ENCODE measurements at regions not wholly inside any gene's neighbourhood (a gene's known extent, or its start where the extent isn't known, plus 50 kb on each side); places are given as distances from the start of the nearest gene placed in this dataset.

GRCh38 chr1:81374481-81374880 is 426.3 kb upstream of the ADGRL2 start:
- ATAC-seq (ENCODE audit: low read depth in 2 of 2) (no peak), DNase-seq (no peak)
- peaks cover 0 to 3% (median 0%) of the 10 kb centered on the region in 7 donors for H3K9me3 Mint-ChIP-seq
- no peak overlapping the region for H3K27ac Mint-ChIP-seq
- H3K4me1 Mint-ChIP-seq, result no peaks in the 10 kb centered on the region
- no peaks in the 10 kb centered on the region for H3K27me3 Mint-ChIP-seq
- no peak overlapping the region for H3K4me3 Mint-ChIP-seq
- H3K36me3 Mint-ChIP-seq, result no peaks in the 10 kb centered on the region

DNA sequence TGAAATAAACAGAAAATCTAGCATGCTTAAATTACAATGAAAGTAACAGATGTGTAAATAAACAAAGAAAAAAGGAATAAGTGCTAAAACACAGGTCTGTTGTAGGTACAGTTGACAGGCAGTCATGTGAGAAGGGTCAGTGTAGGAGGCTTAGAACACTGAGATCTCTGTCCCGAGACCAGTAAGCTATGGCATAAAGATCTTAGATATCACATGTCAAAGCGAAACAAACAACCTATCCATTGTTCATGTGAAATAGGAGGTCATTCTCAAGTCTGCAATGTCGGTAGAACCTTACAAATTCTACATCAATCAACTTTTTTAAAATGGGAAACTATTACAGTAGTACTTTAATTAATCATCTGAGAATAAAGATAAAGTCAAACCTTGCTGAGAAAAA is 428.9 kb upstream of the ADGRL2 start:
- H3K4me1 Mint-ChIP-seq, result no peaks in the 10 kb centered on the region
- no peaks in the 10 kb centered on the region for H3K36me3 Mint-ChIP-seq
- ATAC-seq (ENCODE audit: low read depth in 2 of 2) (no peak), DNase-seq (no peak)
- H3K9me3 Mint-ChIP-seq, result peaks cover 0 to 11% (median 3%) of the 10 kb centered on the region in 7 donors
- H3K27ac Mint-ChIP-seq, result no peak overlapping the region
- H3K27me3 Mint-ChIP-seq, result no peaks in the 10 kb centered on the region
- no peak overlapping the region for H3K4me3 Mint-ChIP-seq

DNA sequence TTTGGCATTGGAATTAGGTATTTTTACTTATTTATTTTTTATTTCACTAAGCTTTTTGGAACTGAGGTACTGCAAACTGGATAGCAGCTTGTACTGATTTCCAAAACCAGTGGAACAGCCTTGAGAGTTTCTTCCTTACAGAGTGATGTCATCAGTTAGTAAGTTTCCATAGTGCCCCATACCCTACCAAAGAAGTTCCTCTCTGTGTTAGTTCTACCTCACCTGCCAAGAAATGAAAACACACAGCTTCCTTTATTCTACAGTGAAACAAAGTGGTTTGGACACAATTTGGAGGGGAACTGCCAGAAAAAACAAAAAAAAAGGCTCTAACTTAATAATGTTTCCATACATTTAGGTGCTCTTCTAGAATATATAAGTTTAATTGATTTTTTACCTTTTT is 430.9 kb upstream of the ADGRL2 start:
- Mint-ChIP-seq H3K9me3 (peaks cover 0 to 15% (median 2%) of the 10 kb centered on the region in 7 donors), H3K4me3 (no peak overlapping the region), H3K27me3 (no peaks in the 10 kb centered on the region), H3K27ac (no peak overlapping the region), H3K4me1 (no peaks in the 10 kb centered on the region), H3K36me3 (no peaks in the 10 kb centered on the region)
- ATAC-seq (ENCODE audit: low read depth in 2 of 2) (no peak), DNase-seq (no peak)

DNA sequence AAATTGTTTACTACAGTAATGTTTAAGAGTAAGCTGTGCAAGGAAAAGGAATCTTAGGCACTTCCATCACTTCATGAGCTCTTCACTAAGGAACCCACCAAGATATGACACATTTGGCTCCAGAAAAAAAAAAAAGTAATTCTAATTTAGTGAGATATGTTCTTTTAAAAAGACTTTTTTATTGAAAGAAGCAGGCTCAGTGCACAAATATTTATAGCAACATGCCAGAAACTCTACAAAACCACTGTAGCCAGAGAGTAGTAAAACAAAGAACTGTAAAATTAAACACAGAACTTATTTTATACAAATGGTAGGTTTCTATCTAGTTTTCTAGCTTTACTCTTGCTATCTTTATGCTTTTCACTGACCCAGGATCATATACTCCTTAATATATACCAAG is 434.6 kb upstream of the ADGRL2 start:
- Mint-ChIP-seq H3K27ac (no peak overlapping the region), H3K36me3 (no peaks in the 10 kb centered on the region), H3K4me1 (no peaks in the 10 kb centered on the region), H3K4me3 (no peak overlapping the region), H3K9me3 (peaks cover 0 to 15% (median 2%) of the 10 kb centered on the region in 7 donors), H3K27me3 (no peaks in the 10 kb centered on the region)
- ATAC-seq (ENCODE audit: low read depth in 2 of 2) (no peak), DNase-seq (no peak)

- DNase-seq (no peak), ATAC-seq (ENCODE audit: low read depth in 2 of 2) (no peak)
- Mint-ChIP-seq H3K27me3 (no peaks in the 10 kb centered on the region), H3K36me3 (no peaks in the 10 kb centered on the region), H3K4me1 (no peaks in the 10 kb centered on the region), H3K27ac (no peak overlapping the region), H3K9me3 (peaks cover 0 to 15% (median 3%) of the 10 kb centered on the region in 7 donors), H3K4me3 (no peak overlapping the region)
Observed at GRCh38 chr1:81364088-81364487, 436.6 kb upstream of the ADGRL2 start.

DNA sequence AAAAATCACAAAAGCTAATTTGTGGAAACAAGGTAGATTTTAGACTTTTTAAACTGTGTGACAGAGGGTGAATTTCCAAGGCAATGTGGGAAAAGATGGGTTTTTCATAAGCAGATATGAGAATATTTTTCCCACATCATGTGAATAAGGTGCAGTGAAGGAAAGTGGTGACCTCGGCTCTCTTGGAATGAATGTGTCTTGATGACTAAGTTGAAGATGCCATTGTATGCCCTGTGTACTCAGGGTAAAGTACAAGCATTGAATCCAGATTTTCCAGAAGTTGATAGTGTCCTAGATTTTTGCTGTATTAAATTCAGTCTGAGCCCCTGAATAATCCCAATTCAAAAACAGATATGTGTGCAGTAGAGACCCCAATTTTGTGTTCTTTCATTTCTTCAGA is 442.6 kb upstream of the ADGRL2 start:
- Mint-ChIP-seq H3K36me3 (no peaks in the 10 kb centered on the region), H3K4me3 (no peak overlapping the region), H3K4me1 (no peaks in the 10 kb centered on the region), H3K27ac (no peak overlapping the region), H3K27me3 (no peaks in the 10 kb centered on the region), H3K9me3 (peaks cover 0 to 4% (median 0%) of the 10 kb centered on the region in 7 donors)
- DNase-seq (no peak), ATAC-seq (ENCODE audit: low read depth in 2 of 2) (no peak)

DNA sequence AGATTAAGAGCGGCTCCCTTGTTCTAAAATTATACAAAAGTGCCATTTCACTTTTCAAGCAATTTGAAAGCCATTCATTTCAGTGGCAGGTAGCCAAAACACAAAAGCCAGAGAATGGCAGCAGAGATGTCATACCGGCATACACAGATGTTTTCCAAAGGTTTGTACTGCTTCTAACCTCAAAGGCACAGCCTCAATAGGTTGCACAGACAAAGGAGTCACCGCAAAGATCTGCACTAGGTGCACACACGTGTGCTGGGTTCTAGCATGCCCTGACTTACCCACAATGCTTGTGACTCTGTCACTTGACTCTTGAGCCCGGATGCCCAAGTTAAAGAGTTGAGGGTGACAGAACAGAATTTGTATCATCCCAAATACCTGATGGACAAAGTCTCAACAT is 448.9 kb upstream of the ADGRL2 start:
- Mint-ChIP-seq H3K36me3 (no peaks in the 10 kb centered on the region), H3K4me1 (no peaks in the 10 kb centered on the region), H3K9me3 (peaks cover 0 to 5% (median 0%) of the 10 kb centered on the region in 7 donors), H3K4me3 (no peak overlapping the region), H3K27ac (no peak overlapping the region), H3K27me3 (no peaks in the 10 kb centered on the region)
- DNase-seq, result no peak
- no peak for ATAC-seq (ENCODE audit: low read depth in 2 of 2)

DNA sequence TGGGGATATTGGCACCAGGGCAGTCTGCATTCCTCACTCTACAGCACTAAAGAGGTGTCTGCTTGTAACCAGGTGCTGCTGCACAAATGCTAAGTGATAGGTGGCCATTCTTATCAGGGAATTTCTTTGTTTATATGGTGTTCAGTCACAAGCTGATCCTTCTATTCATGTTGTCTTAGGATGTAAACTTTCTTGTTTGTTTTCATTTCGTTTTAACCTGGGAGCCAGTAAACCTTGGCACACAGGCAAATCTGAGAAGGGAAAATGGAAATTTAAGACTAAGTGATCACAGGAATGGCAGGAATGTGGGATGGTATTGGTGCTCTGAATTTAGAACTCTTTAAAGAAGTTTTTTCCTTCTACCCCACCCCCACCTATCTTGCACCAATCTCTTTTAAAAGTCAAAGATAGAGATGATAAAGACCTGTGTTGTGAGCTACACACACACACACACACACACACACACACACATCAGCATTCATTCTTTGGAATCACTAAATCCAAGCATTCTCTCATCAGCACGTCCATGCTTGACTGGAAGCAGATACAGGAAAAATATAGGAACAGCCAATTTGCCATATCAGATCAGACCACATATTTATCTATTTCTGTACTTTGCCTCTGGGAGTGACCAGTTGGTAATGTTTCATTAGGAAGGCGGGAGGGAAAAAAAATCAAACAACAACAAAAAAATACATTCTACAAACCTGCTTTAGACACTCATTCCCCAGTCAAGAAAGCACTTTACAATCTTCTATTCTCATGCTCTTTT is 451.4 kb upstream of the ADGRL2 start:
- H3K27ac Mint-ChIP-seq, result no peak overlapping the region
- H3K27me3 Mint-ChIP-seq, result no peaks in the 10 kb centered on the region
- no peaks in the 10 kb centered on the region for H3K36me3 Mint-ChIP-seq
- no peak overlapping the region for H3K4me3 Mint-ChIP-seq
- ATAC-seq (ENCODE audit: low read depth in 2 of 2) (no peak), DNase-seq (no peak)
- peaks cover 0 to 5% (median 0%) of the 10 kb centered on the region in 7 donors for H3K9me3 Mint-ChIP-seq
- H3K4me1 Mint-ChIP-seq, result no peaks in the 10 kb centered on the region

DNA sequence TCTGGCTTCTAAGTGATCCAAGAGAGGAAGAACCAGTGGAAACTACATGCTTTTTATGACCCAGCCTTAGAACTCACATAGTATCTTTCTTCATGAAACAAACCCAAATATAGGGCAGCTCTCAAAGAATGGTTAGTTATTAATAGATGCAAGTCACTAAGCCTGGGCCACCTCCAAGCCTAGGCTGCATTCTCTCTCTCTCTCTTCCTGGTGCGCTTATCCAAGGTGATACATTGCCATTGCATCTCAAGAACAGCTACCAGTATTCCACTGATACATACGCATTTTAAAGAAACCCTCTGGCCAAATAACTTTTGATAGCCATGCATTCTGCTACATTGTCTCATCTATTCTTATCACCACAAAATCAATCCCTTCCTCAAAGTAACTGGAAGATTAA is 455.6 kb upstream of the ADGRL2 start:
- no peaks in the 10 kb centered on the region for H3K36me3 Mint-ChIP-seq
- ATAC-seq (ENCODE audit: low read depth in 2 of 2), result no peak

DNA sequence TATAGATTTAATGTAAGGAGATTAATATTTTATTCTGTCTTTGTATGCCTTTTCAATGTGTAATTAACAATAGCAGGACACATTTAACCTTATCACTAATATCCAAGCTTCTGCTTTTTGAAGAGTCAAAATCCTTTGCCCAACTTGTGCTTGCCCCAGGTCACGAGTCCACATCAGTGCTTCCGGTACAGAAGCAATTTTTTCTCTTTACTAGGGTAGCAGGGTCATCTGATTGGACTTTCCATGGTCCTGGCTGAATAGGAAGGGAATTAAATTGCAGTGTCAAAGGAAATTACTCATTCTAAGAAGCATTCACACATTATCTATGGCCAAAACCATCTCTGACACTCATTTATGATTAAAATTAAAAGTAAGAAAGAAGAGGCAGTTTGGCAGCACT is 460.5 kb upstream of the ADGRL2 start:
- ATAC-seq (ENCODE audit: low read depth in 2 of 2), result no peak
- DNase-seq, result no peak
- no peaks in the 10 kb centered on the region for H3K27me3 Mint-ChIP-seq
- no peak overlapping the region for H3K4me3 Mint-ChIP-seq
- peaks cover 0 to 3% (median 0%) of the 10 kb centered on the region in 7 donors for H3K9me3 Mint-ChIP-seq
- no peak overlapping the region for H3K27ac Mint-ChIP-seq
- no peaks in the 10 kb centered on the region for H3K4me1 Mint-ChIP-seq
- H3K36me3 Mint-ChIP-seq, result no peaks in the 10 kb centered on the region

More for the DNA sequence above, 455.6 kb upstream of the ADGRL2 start:
- DNase-seq, result no peak
- no peak overlapping the region for H3K27ac Mint-ChIP-seq
- no peaks in the 10 kb centered on the region for H3K27me3 Mint-ChIP-seq
- no peak overlapping the region for H3K4me3 Mint-ChIP-seq
- H3K4me1 Mint-ChIP-seq, result no peaks in the 10 kb centered on the region
- no peaks in the 10 kb centered on the region for H3K9me3 Mint-ChIP-seq

DNA sequence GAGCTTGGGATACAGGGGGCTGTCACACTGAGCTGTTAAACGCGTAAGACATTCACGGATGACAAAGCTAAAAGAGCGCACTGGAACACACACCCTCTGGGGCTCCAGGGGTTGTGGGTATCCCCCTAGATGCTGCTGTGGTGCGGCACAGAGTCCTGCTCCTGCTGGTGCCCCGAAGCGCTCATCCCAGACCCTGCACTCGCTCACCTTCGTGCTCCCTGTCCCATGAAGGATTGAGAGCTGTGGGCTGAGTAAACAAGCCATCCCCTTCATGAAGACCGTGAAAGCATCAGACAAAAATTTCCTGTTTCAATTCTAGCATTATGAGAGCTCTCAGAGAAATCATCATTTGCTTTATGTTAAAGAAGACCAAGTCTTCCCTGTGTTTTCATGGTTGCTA is 463.5 kb upstream of the ADGRL2 start:
- Mint-ChIP-seq H3K9me3 (peaks cover 0 to 3% (median 0%) of the 10 kb centered on the region in 7 donors), H3K27me3 (no peaks in the 10 kb centered on the region), H3K4me3 (no peak overlapping the region), H3K36me3 (no peaks in the 10 kb centered on the region), H3K27ac (no peak overlapping the region), H3K4me1 (no peaks in the 10 kb centered on the region)
- DNase-seq (no peak), ATAC-seq (ENCODE audit: low read depth in 2 of 2) (no peak)

- Mint-ChIP-seq H3K27ac (no peak overlapping the region), H3K4me3 (no peak overlapping the region), H3K36me3 (no peaks in the 10 kb centered on the region), H3K4me1 (no peaks in the 10 kb centered on the region), H3K27me3 (no peaks in the 10 kb centered on the region), H3K9me3 (peaks cover 0 to 3% (median 2%) of the 10 kb centered on the region in 7 donors)
- DNase-seq (no peak), ATAC-seq (ENCODE audit: low read depth in 2 of 2) (no peak)
Observed at GRCh38 chr1:81335876-81336275, 464.9 kb upstream of the ADGRL2 start.

DNA sequence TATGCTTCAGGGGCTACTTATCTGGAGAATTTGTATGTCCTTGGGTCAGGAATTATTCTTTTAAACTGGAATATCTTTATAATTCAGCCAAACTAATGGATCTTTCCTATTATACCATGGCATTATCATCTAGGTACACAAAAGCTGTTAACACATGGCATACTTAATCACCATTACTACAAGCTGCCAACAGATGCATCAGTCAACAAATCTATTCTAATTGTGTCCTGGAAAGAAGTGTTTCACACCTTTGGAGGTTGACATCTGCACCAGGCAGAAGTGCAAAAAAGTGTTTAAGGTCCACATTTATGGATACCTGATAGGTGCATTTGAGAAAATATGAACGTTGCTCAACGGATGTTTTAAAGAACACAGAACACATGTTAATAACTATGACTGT is 470.2 kb upstream of the ADGRL2 start:
- no peak overlapping the region for H3K27ac Mint-ChIP-seq
- no peak overlapping the region for H3K4me3 Mint-ChIP-seq
- DNase-seq (no peak), ATAC-seq (ENCODE audit: low read depth in 2 of 2) (no peak)
- H3K36me3 Mint-ChIP-seq, result no peaks in the 10 kb centered on the region
- peaks cover 0 to 4% (median 0%) of the 10 kb centered on the region in 7 donors for H3K9me3 Mint-ChIP-seq
- no peaks in the 10 kb centered on the region for H3K27me3 Mint-ChIP-seq
- H3K4me1 Mint-ChIP-seq, result no peaks in the 10 kb centered on the region

DNA sequence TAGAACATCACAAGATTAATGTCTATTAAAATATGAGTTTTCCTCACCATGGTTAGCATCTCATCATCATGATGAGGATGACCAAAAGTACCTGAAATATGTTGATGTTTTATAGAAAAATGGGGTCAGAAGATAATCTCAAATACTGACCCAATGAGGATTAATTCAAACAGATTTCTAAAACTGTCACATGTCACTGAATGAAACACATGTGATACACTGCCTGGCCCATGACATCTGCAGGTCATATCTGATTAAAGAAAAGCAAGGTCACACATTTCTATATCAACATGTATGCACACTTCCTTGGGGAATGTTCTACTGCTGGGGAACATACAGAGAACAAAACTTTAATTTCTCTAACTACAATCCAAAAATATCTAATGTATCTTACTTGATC is 470.6 kb upstream of the ADGRL2 start:
- H3K9me3 Mint-ChIP-seq, result peaks cover 0 to 4% (median 0%) of the 10 kb centered on the region in 7 donors
- H3K27ac Mint-ChIP-seq, result no peak overlapping the region
- DNase-seq, result no peak
- ATAC-seq (ENCODE audit: low read depth in 2 of 2), result no peak
- no peak overlapping the region for H3K4me3 Mint-ChIP-seq
- no peaks in the 10 kb centered on the region for H3K36me3 Mint-ChIP-seq
- H3K27me3 Mint-ChIP-seq, result no peaks in the 10 kb centered on the region
- H3K4me1 Mint-ChIP-seq, result no peaks in the 10 kb centered on the region

DNA sequence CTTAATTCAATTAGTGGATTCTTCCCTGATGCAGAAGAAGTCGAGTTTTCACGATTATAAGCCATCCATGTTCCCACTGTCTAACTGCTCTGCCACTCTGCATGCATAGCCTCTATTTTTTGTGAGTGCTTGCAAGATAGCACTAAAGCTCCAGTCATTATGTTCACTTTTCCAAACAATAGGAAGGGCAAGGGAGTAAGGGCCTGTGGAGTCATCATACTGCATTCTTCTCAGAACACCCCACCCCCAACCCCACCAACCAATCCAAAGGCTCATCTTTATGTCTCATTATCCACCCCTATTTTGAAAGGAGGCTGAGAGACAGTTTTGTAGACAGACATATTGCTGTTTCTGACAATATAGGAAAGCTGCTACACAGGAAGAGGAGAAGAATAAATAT is 471.7 kb upstream of the ADGRL2 start:
- H3K27ac Mint-ChIP-seq, result no peak overlapping the region
- no peak for ATAC-seq (ENCODE audit: low read depth in 2 of 2)
- H3K4me3 Mint-ChIP-seq, result no peak overlapping the region
- DNase-seq, result no peak
- H3K27me3 Mint-ChIP-seq, result no peaks in the 10 kb centered on the region
- no peaks in the 10 kb centered on the region for H3K4me1 Mint-ChIP-seq
- no peaks in the 10 kb centered on the region for H3K36me3 Mint-ChIP-seq
- peaks cover 0 to 4% (median 0%) of the 10 kb centered on the region in 7 donors for H3K9me3 Mint-ChIP-seq
